PC-3 (cell line): ENCODE measurements at regions not wholly inside any gene's neighbourhood (a gene's known extent, or its start where the extent isn't known, plus 50 kb on each side); places are given as distances from the start of the nearest gene placed in this dataset.
"Not testable (repeated sequence)": the region's sequence is repeated elsewhere in the genome, so short reads cannot be mapped to it uniquely, and the experiment has no call there.

Experiments used
- ATAC-seq: fragments of 200-7000 bp; cut with Tn5 transposase; 2 replicates; pipeline ENCODE4 v1.9.1; 2020; ENCODE audit warnings: mild to moderate bottlenecking, moderate library complexity
- BruUV-seq: library from RNA; stranded (reverse); fragments of 400-500 nt; replicated peaks from 2 replicates; lab custom pipeline; 2021; lab: Mats Ljungman, UMichigan
- CTCF ChIA-PET: fragments of 300-600 bp; sonication (Branson Sonifier 250); formaldehyde crosslinking; loops from one replicate; lab custom pipeline; 2022; ENCODE audit warnings: antibody characterized with exemption; lab: Charles Lee
- POLR2A ChIA-PET: fragments of 300-600 bp; sonication (Branson Sonifier 250); formaldehyde crosslinking; loops from one replicate; lab custom pipeline; 2022; ENCODE audit warnings: antibody characterized with exemption; ENCODE audit not compliant: unreplicated experiment; lab: Charles Lee
- DNase-seq: peaks from one replicate; pipeline ENCODE4 v3.0.0-alpha.2; 2015
- H2AFZ ChIP-seq: fragments of 300-600 bp; sonication (generic); 2 replicates; pipeline ENCODE4 v1.6.0; 2016; ENCODE audit warnings: antibody characterized with exemption, low read length
- H3F3A ChIP-seq: fragments of 300-600 bp; sonication (generic); one replicate; pipeline ENCODE4 v1.6.0; 2017; ENCODE audit warnings: antibody characterized with exemption, low read length, control low read depth, mild to moderate bottlenecking; ENCODE audit not compliant: unreplicated experiment
- H3K27ac ChIP-seq: fragments of 300-600 bp; sonication (generic); 2 replicates; pipeline ENCODE4 v1.5.1; 2016; ENCODE audit warnings: mild to moderate bottlenecking, low read length
- H3K27me3 ChIP-seq: fragments of 300-600 bp; sonication (generic); 2 replicates; pipeline ENCODE4 v1.6.1; 2016; ENCODE audit warnings: low read length, mixed read lengths
- H3K36me3 ChIP-seq: fragments of 300-600 bp; sonication (generic); 2 replicates; pipeline ENCODE4 v1.6.1; 2016; ENCODE audit warnings: low read depth, mixed run types, low read length, mixed read lengths
- H3K4me1 ChIP-seq: fragments of 300-600 bp; sonication (generic); 2 replicates; pipeline ENCODE4 v1.5.1; 2016; ENCODE audit warnings: low read length; ENCODE audit not compliant: insufficient read depth
- H3K4me2 ChIP-seq: fragments of 300-600 bp; sonication (generic); 2 replicates; pipeline ENCODE4 v1.6.0; 2016; ENCODE audit warnings: low read length
- H3K4me3 ChIP-seq: fragments of 300-600 bp; sonication (generic); 2 replicates; pipeline ENCODE4 v1.5.1; 2016; ENCODE audit warnings: mild to moderate bottlenecking, low read length, mixed read lengths
- H3K79me2 ChIP-seq: fragments of 300-600 bp; sonication (generic); 2 replicates; pipeline ENCODE4 v1.6.1; 2017; ENCODE audit warnings: low read length, mixed read lengths
- H3K9ac ChIP-seq: fragments of 300-600 bp; sonication (generic); 2 replicates; pipeline ENCODE4 v1.6.0; 2016; ENCODE audit warnings: mild to moderate bottlenecking, low read length
- H3K9me2 ChIP-seq: fragments of 300-600 bp; sonication (generic); replicated peaks from 2 replicates; pipeline ENCODE4 v1.6.1; 2016; ENCODE audit warnings: mixed run types, low read length, mixed read lengths
- H3K9me3 ChIP-seq: fragments of 300-600 bp; sonication (generic); 2 replicates; pipeline ENCODE4 v1.6.1; 2016; ENCODE audit warnings: low read length, mixed read lengths
- H4K20me1 ChIP-seq: fragments of 300-600 bp; sonication (generic); 2 replicates; pipeline ENCODE4 v1.6.1; 2016; ENCODE audit warnings: low read length, mixed read lengths
- EZH2 ChIP-seq: fragments of 300-600 bp; sonication (generic); IDR thresholded peaks from one replicate; pipeline ENCODE4 v1.6.1; 2017; ENCODE audit warnings: antibody characterized with exemption, mild to moderate bottlenecking, low read length; ENCODE audit not compliant: unreplicated experiment
- EZH2phosphoT487 ChIP-seq: fragments of 300-600 bp; sonication (generic); IDR thresholded peaks from 2 replicates; pipeline ENCODE4 v1.6.1; 2018; ENCODE audit warnings: mild to moderate bottlenecking, antibody characterized with exemption, low read length, borderline replicate concordance
- intact Hi-C: fragments of 100-400 bp; cut with micrococcal nuclease; formaldehyde crosslinking; loops from 2 replicates; pipeline ENCODE4 v1.9.0; 2023
- TF ChIP-seq, protein P1 (sequence below): fragments of 300-600 bp; sonication (generic); conservative IDR thresholded peaks from 2 replicates; pipeline ENCODE4 v1.5.1; 2017; ENCODE audit warnings: antibody characterized with exemption, low read depth, mild to moderate bottlenecking, low read length

DNA sequence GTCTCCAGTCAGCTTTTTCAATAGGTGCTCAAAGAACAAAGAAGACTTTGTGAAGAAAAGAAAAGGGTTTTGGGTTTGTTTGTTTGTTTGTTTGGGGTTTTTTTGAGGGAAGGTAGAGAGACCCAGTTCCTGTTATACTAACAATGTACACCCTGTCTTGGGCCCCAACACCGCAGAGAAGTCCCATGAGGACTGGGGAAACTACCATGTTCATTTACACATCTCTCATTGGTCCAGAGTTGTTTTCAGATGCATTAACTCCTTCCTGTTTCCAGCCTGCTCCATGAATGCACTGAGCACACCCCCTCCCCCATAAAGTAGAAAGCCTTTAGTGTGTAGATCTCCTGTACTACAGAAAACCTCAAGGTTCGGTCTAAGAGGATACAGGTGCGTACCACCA, 51.1 kb upstream of the SLC8A3 start:
- BruUV-seq = no TSS peak
- no peaks in the 10 kb centered on the region for H3K4me1 ChIP-seq

DNA sequence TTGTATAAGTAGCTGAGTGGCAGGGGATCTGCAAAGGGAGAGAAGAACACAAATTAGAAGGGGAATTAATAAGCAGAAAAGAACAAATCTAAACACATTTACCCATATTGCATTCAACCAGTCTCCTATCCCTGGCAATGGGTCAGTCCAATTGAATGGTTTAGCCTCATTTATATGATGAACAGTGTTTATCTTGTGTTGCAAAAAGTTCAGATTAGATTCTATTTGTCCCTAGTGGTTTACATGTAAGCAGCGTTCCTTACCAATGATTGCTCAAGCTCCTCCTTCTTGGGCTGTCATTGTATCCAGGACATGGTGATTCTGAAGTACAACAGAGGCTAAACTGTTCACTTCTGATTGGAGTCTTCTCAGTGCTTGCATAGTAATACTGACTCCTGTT, 49.9 kb upstream of the SLC8A3 start:
- H3K79me2 ChIP-seq, H3K27ac ChIP-seq, H4K20me1 ChIP-seq, H3K4me1 ChIP-seq, H3K9me2 ChIP-seq, ATAC-seq, H3K9me3 ChIP-seq, H2AFZ ChIP-seq, CTCF ChIA-PET, H3K4me3 ChIP-seq, H3K36me3 ChIP-seq, H3F3A ChIP-seq, H3K9ac ChIP-seq, POLR2A ChIA-PET, intact Hi-C loops, BruUV-seq, DNase-seq, H3K4me2 ChIP-seq: not testable (repeated sequence)
- peaks cover 20% of the 10 kb centered on the region; the same call in 1 of the 2 replicates for H3K27me3 ChIP-seq

More for the DNA sequence above, 51.1 kb upstream of the SLC8A3 start:
- H3K27ac ChIP-seq = no peak overlapping the region
- H3K79me2 ChIP-seq = no peaks in the 10 kb centered on the region
- H3K27me3 ChIP-seq = peaks cover 27% of the 10 kb centered on the region; the same call in 1 of the 2 replicates
- H2AFZ ChIP-seq = no peak overlapping the region
- ChIA-PET POLR2A (no interaction called here), CTCF (no interaction called here)
- no peak overlapping the region for H3K9ac ChIP-seq
- no peaks in the 10 kb centered on the region for H3K9me3 ChIP-seq
- TF ChIP-seq EZH2phosphoT487 = no peak
- no peak for TF ChIP-seq EZH2
- TF ChIP-seq, protein P1, sequence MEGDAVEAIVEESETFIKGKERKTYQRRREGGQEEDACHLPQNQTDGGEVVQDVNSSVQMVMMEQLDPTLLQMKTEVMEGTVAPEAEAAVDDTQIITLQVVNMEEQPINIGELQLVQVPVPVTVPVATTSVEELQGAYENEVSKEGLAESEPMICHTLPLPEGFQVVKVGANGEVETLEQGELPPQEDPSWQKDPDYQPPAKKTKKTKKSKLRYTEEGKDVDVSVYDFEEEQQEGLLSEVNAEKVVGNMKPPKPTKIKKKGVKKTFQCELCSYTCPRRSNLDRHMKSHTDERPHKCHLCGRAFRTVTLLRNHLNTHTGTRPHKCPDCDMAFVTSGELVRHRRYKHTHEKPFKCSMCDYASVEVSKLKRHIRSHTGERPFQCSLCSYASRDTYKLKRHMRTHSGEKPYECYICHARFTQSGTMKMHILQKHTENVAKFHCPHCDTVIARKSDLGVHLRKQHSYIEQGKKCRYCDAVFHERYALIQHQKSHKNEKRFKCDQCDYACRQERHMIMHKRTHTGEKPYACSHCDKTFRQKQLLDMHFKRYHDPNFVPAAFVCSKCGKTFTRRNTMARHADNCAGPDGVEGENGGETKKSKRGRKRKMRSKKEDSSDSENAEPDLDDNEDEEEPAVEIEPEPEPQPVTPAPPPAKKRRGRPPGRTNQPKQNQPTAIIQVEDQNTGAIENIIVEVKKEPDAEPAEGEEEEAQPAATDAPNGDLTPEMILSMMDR = no peak
- no peaks in the 10 kb centered on the region for H3F3A ChIP-seq
- ATAC-seq = no peak
- H3K36me3 ChIP-seq = no peaks in the 10 kb centered on the region
- no peak overlapping the region for H3K4me3 ChIP-seq
- intact Hi-C loops = no loop called here
- no peak for DNase-seq
- no peaks in the 10 kb centered on the region for H4K20me1 ChIP-seq
- no peak overlapping the region for H3K4me2 ChIP-seq
- no peaks in the 10 kb centered on the region for H3K9me2 ChIP-seq
